ENCODE measurements at regions not wholly inside any gene's neighbourhood (a gene's known extent, or its start where the extent isn't known, plus 50 kb on each side); places are given as distances from the start of the nearest gene placed in this dataset.

GRCh38 chr21:35568643-35569042 is 491.7 kb downstream of the SETD4 start:
- Histone ChIP-seq H3K14ac (ENCODE audit: insufficient read depth, low read length) (no peak overlapping the region), H3K23ac (ENCODE audit: insufficient read length, low read depth, low read length) (no peak overlapping the region), H4K20me1 (ENCODE audit: control insufficient read depth, insufficient read depth, insufficient read length) (no peaks in the 10 kb centered on the region), H2AK5ac (ENCODE audit: insufficient read length, low read length) (no peak overlapping the region), H2BK120ac (ENCODE audit: low read depth, low read length, poor library complexity, severe bottlenecking) (no peak overlapping the region), H3K4ac (ENCODE audit: low read depth, low read length) (no peak overlapping the region), H2BK12ac (ENCODE audit: insufficient read length, low read depth, low read length) (no peak overlapping the region), H3K4me1 (ENCODE audit: insufficient read depth, low read length) (peaks cover 2% of the 10 kb centered on the region; the same call in 1 of the 2 replicates), H3K18ac (ENCODE audit: insufficient read length, low read depth, low read length) (no peak overlapping the region), H3K79me1 (ENCODE audit: insufficient read depth, low read depth, low read length, poor library complexity, severe bottlenecking) (no peaks in the 10 kb centered on the region), H3K79me2 (ENCODE audit: insufficient read depth, low read length) (no peaks in the 10 kb centered on the region), H2BK15ac (ENCODE audit: low read depth, low read length) (no peak overlapping the region), H3K23me2 (ENCODE audit: insufficient read length, low read depth, low read length, poor library complexity, severe bottlenecking) (no peaks in the 10 kb centered on the region), H3K56ac (ENCODE audit: insufficient read length, low read depth, low read length) (no peak overlapping the region), H4K91ac (ENCODE audit: insufficient read length, low read depth, low read length) (no peak overlapping the region), H2BK5ac (ENCODE audit: insufficient read length, low read length) (no peak overlapping the region), H2AFZ (ENCODE audit: low read length) (no peak overlapping the region), H3K27ac (ENCODE audit: insufficient read length, low read depth, low read length) (no peak overlapping the region), H3K27me3 (ENCODE audit: insufficient read depth, low read length) (no peaks in the 10 kb centered on the region), H2BK20ac (ENCODE audit: low read depth, low read length, poor library complexity, severe bottlenecking) (no peak overlapping the region), H4K5ac (ENCODE audit: insufficient read length, low read depth, low read length) (no peak overlapping the region), H3K9me3 (ENCODE audit: control insufficient read depth, low read depth, low read length) (no peaks in the 10 kb centered on the region), H4K8ac (replicated peaks; ENCODE audit: insufficient read length, low read depth, low read length) (no peak overlapping the region), H3T11ph (ENCODE audit: low read length) (no peak overlapping the region), H3K4me2 (ENCODE audit: insufficient read depth, insufficient read length, low read length) (no peak overlapping the region), H3K9ac (ENCODE audit: extremely low read depth, insufficient read length, low read length) (no peak overlapping the region)
- H3K4me3 Mint-ChIP-seq = no peak overlapping the region
- peaks cover 11 to 18% of the 10 kb centered on the region in 2 experiments for H3K4me1 Mint-ChIP-seq
- H3K27me3 Mint-ChIP-seq (ENCODE audit: low read depth) = no peaks in the 10 kb centered on the region
- H3K9me3 Mint-ChIP-seq = peaks cover 4 to 24% of the 10 kb centered on the region in 2 experiments
- DNase-seq = no peak
- peaks cover 2 to 13% (median 5%) of the 10 kb centered on the region in 3 experiments; a peak in 4 of 7 replicates for H3K36me3 Mint-ChIP-seq (ENCODE audit: insufficient read depth in 1 of 3, low read depth in 3 of 3)
- TF ChIP-seq, protein P1, sequence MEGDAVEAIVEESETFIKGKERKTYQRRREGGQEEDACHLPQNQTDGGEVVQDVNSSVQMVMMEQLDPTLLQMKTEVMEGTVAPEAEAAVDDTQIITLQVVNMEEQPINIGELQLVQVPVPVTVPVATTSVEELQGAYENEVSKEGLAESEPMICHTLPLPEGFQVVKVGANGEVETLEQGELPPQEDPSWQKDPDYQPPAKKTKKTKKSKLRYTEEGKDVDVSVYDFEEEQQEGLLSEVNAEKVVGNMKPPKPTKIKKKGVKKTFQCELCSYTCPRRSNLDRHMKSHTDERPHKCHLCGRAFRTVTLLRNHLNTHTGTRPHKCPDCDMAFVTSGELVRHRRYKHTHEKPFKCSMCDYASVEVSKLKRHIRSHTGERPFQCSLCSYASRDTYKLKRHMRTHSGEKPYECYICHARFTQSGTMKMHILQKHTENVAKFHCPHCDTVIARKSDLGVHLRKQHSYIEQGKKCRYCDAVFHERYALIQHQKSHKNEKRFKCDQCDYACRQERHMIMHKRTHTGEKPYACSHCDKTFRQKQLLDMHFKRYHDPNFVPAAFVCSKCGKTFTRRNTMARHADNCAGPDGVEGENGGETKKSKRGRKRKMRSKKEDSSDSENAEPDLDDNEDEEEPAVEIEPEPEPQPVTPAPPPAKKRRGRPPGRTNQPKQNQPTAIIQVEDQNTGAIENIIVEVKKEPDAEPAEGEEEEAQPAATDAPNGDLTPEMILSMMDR (conservative IDR thresholded peaks at IDR 0.05) = no peak
- WGBS (ENCODE audit: extremely low coverage, insufficient read length, low lambda C conversion rate) = no CpG with 5 or more reads among the region's 5 CpGs
- no peak overlapping the region for H3K27ac Mint-ChIP-seq

Data from H9 (cell line).